ENCODE measurements at regions not wholly inside any gene's neighbourhood (a gene's known extent, or its start where the extent isn't known, plus 50 kb on each side); places are given as distances from the start of the nearest gene placed in this dataset.

- TF ChIP-seq CTCF (IDR thresholded peaks at IDR 0.05; ENCODE audit: low read depth, low read length, poor library complexity, severe bottlenecking) (no peak), EZH2phosphoT487 (IDR thresholded peaks at IDR 0.05; ENCODE audit: borderline replicate concordance, low read length) (no peak)
Measured at GRCh38 chr13:88945793-88946192, 1274.6 kb downstream of the SLITRK5 start.
